K562 (cell line): ENCODE measurements at regions not wholly inside any gene's neighbourhood (a gene's known extent, or its start where the extent isn't known, plus 50 kb on each side); places are given as distances from the start of the nearest gene placed in this dataset.
A peak's percentile ranks its signal among the peaks of the same experiment; 100 is the strongest.

Source experiments
- ATAC-seq: fragments of 200-7000 bp; cut with Tn5 transposase; 3 replicates; pipeline ENCODE4 v1.9.1; 2020; ENCODE audit warnings: moderate library complexity
- BruUV-seq: library from RNA; stranded (reverse); fragments of 400-500 nt; replicated peaks from 2 replicates; lab custom pipeline; 2021; lab: Mats Ljungman, UMichigan
- CTCF ChIA-PET: fragments of 300-600 bp; formaldehyde crosslinking; extraction: SDS; loops from one replicate; lab custom pipeline; 2021; ENCODE audit warnings: low intra/inter-chr PET ratio; lab: Yijun Ruan, JAX
- POLR2A ChIA-PET: fragments of 300-600, 350-650 bp; sonication (Branson Sonifier 250); formaldehyde crosslinking; extraction: SDS; loops from one replicate; lab custom pipeline; 2021; ENCODE audit warnings: antibody characterized with exemption, inconsistent platforms; lab: Yijun Ruan, JAX
- DNase-seq, 4 experiments: peaks; one replicate each; pipeline versions ENCODE4 v3.0.0 to v3.0.0-alpha.2; 2011 to 2018; ENCODE audit warnings: low spot score in 3 of 4, mixed read lengths in 3 of 4; ENCODE audit errors: extremely low read depth in 1 of 4
- FAIRE-seq: peaks from 2 replicates; lab custom pipeline; 2011; peaks lifted over from hg19 to GRCh38; lab: Jason Lieb, UNC
- H2AFZ ChIP-seq: 2 replicates; pipeline ENCODE4 v1.6.0; 2011; ENCODE audit warnings: low read depth, low read length, control low read depth, inconsistent platforms
- H3K27ac ChIP-seq: fragments of 200-600 bp; 3 replicates; pipeline ENCODE4 v1.8.0; 2011; ENCODE audit warnings: low read depth, mild to moderate bottlenecking, control low read depth, inconsistent platforms, low read length, moderate library complexity, mixed read lengths; ENCODE audit errors: extremely low read depth
- H3K27me3 ChIP-seq, 2 experiments: fragments of 300-600 bp in 1 of 2; 2 replicates in 1 of 2; 3 replicates in 1 of 2; pipeline versions ENCODE4 v1.6.0 to v1.8.0; 2011; ENCODE audit warnings: inconsistent platforms in 2 of 2, low read length in 2 of 2, mild to moderate bottlenecking in 1 of 2, mixed read lengths in 1 of 2, moderate library complexity in 1 of 2; ENCODE audit not compliant: control insufficient read depth in 2 of 2, insufficient read depth in 2 of 2
- H3K36me3 ChIP-seq: fragments of 300-600 bp; 3 replicates; pipeline ENCODE4 v1.8.0; 2011; ENCODE audit warnings: mild to moderate bottlenecking, low read length, inconsistent platforms; ENCODE audit not compliant: control insufficient read depth, insufficient read depth
- H3K4me1 ChIP-seq, 2 experiments: fragments of 200-600 bp in 1 of 2; replicated peaks in 1 of 2; 2 replicates in 1 of 2; 3 replicates in 1 of 2; pipeline versions ENCODE4 v1.5.1 to v1.8.0; 2011; ENCODE audit warnings: inconsistent platforms in 2 of 2, low read length in 2 of 2, mild to moderate bottlenecking in 1 of 2, mixed read lengths in 1 of 2, moderate library complexity in 1 of 2; ENCODE audit not compliant: control insufficient read depth in 2 of 2, insufficient read depth in 2 of 2
- H3K4me2 ChIP-seq: 2 replicates; pipeline ENCODE4 v1.6.1; 2011; ENCODE audit warnings: low read length, control low read depth, inconsistent platforms, mixed read lengths; ENCODE audit not compliant: insufficient read depth
- H3K4me3 ChIP-seq: fragments of 200-600 bp; sonication (generic), shearing (Covaris generic); 2 replicates; pipeline ENCODE4 v1.5.1; 2016; ENCODE audit warnings: control low read depth, inconsistent platforms
- H3K79me2 ChIP-seq: fragments of 200-600 bp; 3 replicates; pipeline ENCODE4 v1.8.0; 2011; ENCODE audit warnings: low read length, inconsistent platforms; ENCODE audit not compliant: control insufficient read depth, insufficient read depth
- H3K9ac ChIP-seq, 2 experiments: 2 replicates each; pipeline versions ENCODE4 v1.6.0 to v1.6.1; 2011; ENCODE audit warnings: low read depth in 2 of 2, low read length in 2 of 2, control low read depth in 1 of 2, inconsistent platforms in 1 of 2, mild to moderate bottlenecking in 1 of 2, mixed read lengths in 1 of 2; ENCODE audit not compliant: insufficient read depth in 1 of 2
- H3K9me1 ChIP-seq: one replicate; pipeline ENCODE4 v1.6.0; 2011; ENCODE audit warnings: inconsistent platforms, mild to moderate bottlenecking, low read length, moderate library complexity; ENCODE audit not compliant: control insufficient read depth, insufficient read depth
- H3K9me3 ChIP-seq: replicated peaks from 2 replicates; pipeline ENCODE4 v1.5.1; 2011; ENCODE audit warnings: low read depth, low read length, inconsistent platforms; ENCODE audit not compliant: control insufficient read depth, insufficient read depth
- H4K20me1 ChIP-seq: replicated peaks from 2 replicates; pipeline ENCODE4 v1.6.1; 2011; ENCODE audit warnings: low read length, inconsistent platforms, mixed read lengths; ENCODE audit not compliant: control insufficient read depth, insufficient read depth
- CBFB ChIP-seq: sonication (generic); formaldehyde crosslinking; IDR thresholded peaks from 2 replicates; pipeline ENCODE4 v1.4.0; 2020; ENCODE audit warnings: mild to moderate bottlenecking, missing genetic modification reagents
- POLR3G ChIP-seq: IDR thresholded peaks from 2 replicates; pipeline ENCODE4 v1.6.1; 2011; ENCODE audit not compliant: insufficient read length, insufficient replicate concordance; ENCODE audit errors: extremely low read depth
- TAF9B ChIP-seq: fragments of 450-650 bp; IDR thresholded peaks from 2 replicates; pipeline ENCODE4 v1.6.1; 2018; ENCODE audit warnings: mild to moderate bottlenecking; ENCODE audit not compliant: partially characterized antibody
- ZNF134 ChIP-seq: fragments of 250-450 bp; sonication (Bioruptor Pico); conservative IDR thresholded peaks from 2 replicates; pipeline ENCODE4 v1.4.0; 2020
- ZNF197 ChIP-seq: fragments of 200-800 bp; sonication (Bioruptor generic); IDR thresholded peaks from 2 replicates; pipeline ENCODE4 v1.6.1; 2016; ENCODE audit warnings: low read depth, missing genetic modification characterization, missing compliant biosample characterization
- ZNF253 ChIP-seq: fragments of 250-450 bp; sonication (Bioruptor Pico); conservative IDR thresholded peaks from 2 replicates; pipeline ENCODE4 v1.6.1; 2021; ENCODE audit warnings: mild to moderate bottlenecking
- WGBS: fragments of 100-300 bp; shearing (Covaris generic); methylation state at CpG from one replicate; pipeline ENCODE4 v1.1.6; 2016; ENCODE audit warnings: low coverage, mixed read lengths; ENCODE audit not compliant: insufficient coverage; ENCODE audit errors: missing lambda C conversion rate; 5-methylcytosine and 5-hydroxymethylcytosine counted together
- in situ Hi-C: fragments of 300-500 bp; cut with MboI; formaldehyde crosslinking; loops from 4 replicates; pipeline ENCODE4 v1.15.0; 2018; ENCODE audit warnings: inconsistent platforms, mixed read lengths
- intact Hi-C: fragments of 100-400 bp; cut with micrococcal nuclease; formaldehyde crosslinking; loops from 2 replicates; pipeline ENCODE4 v1.14.2; 2022
- TF ChIP-seq, protein P1 (sequence below): sonication (generic); formaldehyde crosslinking; IDR thresholded peaks from 2 replicates; pipeline ENCODE4 v1.8.1; 2023; ENCODE audit warnings: missing genetic modification reagents, mild to moderate bottlenecking, borderline replicate concordance
- TF ChIP-seq, protein P2 (sequence below), 2 experiments: fragments of 450-650 bp in 1 of 2; sonication (generic) in 1 of 2; formaldehyde crosslinking in 1 of 2; IDR thresholded peaks in 1 of 2; conservative IDR thresholded peaks in 1 of 2; 2 replicates each; pipeline versions ENCODE4 v1.6.1 to v1.8.1; 2016 to 2023; ENCODE audit warnings: mild to moderate bottlenecking in 2 of 2, moderate library complexity in 2 of 2, inconsistent platforms in 1 of 2, missing genetic modification reagents in 1 of 2

DNA sequence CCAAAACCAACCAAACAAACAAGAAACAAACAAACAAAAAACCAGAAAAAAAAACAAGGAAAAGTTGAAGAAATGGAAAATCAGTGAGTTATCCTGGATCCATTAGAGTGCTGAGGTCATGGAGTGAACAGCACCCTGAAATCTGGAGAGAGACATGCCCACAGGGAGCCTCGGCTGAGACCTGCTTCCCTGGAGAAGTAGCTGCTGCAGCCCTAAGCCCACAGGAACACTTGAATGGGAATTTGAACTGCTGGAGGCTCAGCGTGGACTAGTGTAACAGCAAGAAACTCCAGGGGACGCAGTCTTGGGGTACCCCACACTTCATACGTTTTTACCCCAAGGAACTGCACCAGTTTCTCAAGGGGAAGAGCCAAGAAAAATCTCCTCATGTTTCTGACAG lies 144.1 kb upstream of the UBE3A start (continued):
- TF ChIP-seq, protein P1, sequence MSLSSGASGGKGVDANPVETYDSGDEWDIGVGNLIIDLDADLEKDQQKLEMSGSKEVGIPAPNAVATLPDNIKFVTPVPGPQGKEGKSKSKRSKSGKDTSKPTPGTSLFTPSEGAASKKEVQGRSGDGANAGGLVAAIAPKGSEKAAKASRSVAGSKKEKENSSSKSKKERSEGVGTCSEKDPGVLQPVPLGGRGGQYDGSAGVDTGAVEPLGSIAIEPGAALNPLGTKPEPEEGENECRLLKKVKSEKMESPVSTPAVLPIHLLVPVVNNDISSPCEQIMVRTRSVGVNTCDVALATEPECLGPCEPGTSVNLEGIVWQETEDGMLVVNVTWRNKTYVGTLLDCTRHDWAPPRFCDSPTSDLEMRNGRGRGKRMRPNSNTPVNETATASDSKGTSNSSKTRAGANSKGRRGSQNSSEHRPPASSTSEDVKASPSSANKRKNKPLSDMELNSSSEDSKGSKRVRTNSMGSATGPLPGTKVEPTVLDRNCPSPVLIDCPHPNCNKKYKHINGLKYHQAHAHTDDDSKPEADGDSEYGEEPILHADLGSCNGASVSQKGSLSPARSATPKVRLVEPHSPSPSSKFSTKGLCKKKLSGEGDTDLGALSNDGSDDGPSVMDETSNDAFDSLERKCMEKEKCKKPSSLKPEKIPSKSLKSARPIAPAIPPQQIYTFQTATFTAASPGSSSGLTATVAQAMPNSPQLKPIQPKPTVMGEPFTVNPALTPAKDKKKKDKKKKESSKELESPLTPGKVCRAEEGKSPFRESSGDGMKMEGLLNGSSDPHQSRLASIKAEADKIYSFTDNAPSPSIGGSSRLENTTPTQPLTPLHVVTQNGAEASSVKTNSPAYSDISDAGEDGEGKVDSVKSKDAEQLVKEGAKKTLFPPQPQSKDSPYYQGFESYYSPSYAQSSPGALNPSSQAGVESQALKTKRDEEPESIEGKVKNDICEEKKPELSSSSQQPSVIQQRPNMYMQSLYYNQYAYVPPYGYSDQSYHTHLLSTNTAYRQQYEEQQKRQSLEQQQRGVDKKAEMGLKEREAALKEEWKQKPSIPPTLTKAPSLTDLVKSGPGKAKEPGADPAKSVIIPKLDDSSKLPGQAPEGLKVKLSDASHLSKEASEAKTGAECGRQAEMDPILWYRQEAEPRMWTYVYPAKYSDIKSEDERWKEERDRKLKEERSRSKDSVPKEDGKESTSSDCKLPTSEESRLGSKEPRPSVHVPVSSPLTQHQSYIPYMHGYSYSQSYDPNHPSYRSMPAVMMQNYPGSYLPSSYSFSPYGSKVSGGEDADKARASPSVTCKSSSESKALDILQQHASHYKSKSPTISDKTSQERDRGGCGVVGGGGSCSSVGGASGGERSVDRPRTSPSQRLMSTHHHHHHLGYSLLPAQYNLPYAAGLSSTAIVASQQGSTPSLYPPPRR (CRISPR knock-in tag), result no peak
- no peak for TF ChIP-seq POLR3G
- TF ChIP-seq ZNF253 (CRISPR knock-in tag), result no peak
- no peak for TF ChIP-seq ZNF197 (CRISPR knock-in tag)
- TF ChIP-seq CBFB (CRISPR knock-in tag), result no peak
- TF ChIP-seq TAF9B, result no peak

DNA sequence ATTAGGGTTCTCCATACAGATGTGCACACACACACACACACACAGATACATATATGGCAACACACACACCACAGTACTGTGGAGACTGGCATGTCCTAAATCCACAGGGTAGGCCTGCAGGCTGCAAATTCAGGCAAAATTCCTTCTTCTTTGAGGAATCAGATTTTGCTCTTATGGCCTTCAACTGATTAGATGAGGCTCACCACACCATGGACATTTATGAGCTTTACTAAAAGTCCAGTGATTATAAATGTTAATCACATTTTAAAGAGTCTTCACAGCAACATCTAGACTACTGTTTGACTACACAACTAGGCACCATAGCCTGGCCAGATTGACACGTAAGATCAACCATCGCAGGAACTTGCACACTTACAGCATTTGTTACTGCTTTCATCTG lies 140.3 kb upstream of the UBE3A start:
- H3K27ac ChIP-seq, result no peak overlapping the region
- 0% methylated on average over 2 of the region's 2 CpGs for WGBS
- intact Hi-C loops (no loop called here), in situ Hi-C loops (no loop called here)
- POLR2A ChIA-PET, result no interaction called here
- DNase-seq (no peak), FAIRE-seq (no peak), ATAC-seq (no peak)
- no peaks in the 10 kb centered on the region for H3K79me2 ChIP-seq
- no peaks in the 10 kb centered on the region for H4K20me1 ChIP-seq
- peak; percentile 85 for TF ChIP-seq ZNF134 (CRISPR knock-in tag)
- TF ChIP-seq, protein P2, sequence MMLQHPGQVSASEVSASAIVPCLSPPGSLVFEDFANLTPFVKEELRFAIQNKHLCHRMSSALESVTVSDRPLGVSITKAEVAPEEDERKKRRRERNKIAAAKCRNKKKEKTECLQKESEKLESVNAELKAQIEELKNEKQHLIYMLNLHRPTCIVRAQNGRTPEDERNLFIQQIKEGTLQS (IDR thresholded peaks at IDR 0.05), result no peak
- TF ChIP-seq, protein P2 (CRISPR knock-in tag; conservative IDR thresholded peaks at IDR 0.05), result no peak
- H3K27me3 ChIP-seq, result no peaks in the 10 kb centered on the region
- H2AFZ ChIP-seq, result no peak overlapping the region
- CTCF ChIA-PET, result no interaction called here
- no peaks in the 10 kb centered on the region for H3K36me3 ChIP-seq
- no TSS peak for BruUV-seq
- H3K4me2 ChIP-seq, result no peak overlapping the region
- no peaks in the 10 kb centered on the region for H3K9me3 ChIP-seq
- no peak overlapping the region for H3K4me3 ChIP-seq
- no peaks in the 10 kb centered on the region for H3K4me1 ChIP-seq
- H3K9me1 ChIP-seq, result no peaks in the 10 kb centered on the region
- H3K9ac ChIP-seq, result no peak overlapping the region
